ENCODE measurements at regions not wholly inside any gene's neighbourhood (a gene's known extent, or its start where the extent isn't known, plus 50 kb on each side); places are given as distances from the start of the nearest gene placed in this dataset.
"Not testable (repeated sequence)": the region's sequence is repeated elsewhere in the genome, so short reads cannot be mapped to it uniquely, and the experiment has no call there.

- Histone ChIP-seq H3K4me3 (ENCODE audit: low read length) (no peak overlapping the region), H3K27me3 (ENCODE audit: insufficient read depth, low read length) (no peaks in the 10 kb centered on the region), H3K9me3 (ENCODE audit: low read depth, low read length) (no peaks in the 10 kb centered on the region), H3K4me1 (ENCODE audit: insufficient read depth, low read length) (no peaks in the 10 kb centered on the region)
These were observed 183.2 kb upstream of the PTPRZ1 start for GRCh38 chr7:121689749-121690148.

DNA sequence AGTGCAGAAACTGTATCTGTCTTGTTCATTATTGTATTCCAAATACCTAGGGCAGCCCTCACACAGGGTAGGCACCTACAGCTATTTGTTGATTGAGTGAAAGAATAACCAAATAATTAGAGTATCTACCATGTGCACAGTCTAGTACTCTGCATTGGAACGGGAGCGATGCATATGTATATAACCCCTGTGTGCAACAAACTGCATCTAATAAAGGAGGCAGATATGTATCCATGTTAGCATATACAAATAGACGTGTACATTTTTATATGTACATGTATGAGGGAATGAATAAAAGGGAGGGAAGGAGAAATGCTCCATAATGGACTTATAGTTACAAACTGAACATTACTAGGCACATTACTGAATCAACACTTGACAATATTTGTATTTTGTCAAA, 191.3 kb upstream of the PTPRZ1 start:
- Histone ChIP-seq H3K4me1 (ENCODE audit: insufficient read depth, low read length) (no peaks in the 10 kb centered on the region), H3K9me3 (ENCODE audit: low read depth, low read length) (no peaks in the 10 kb centered on the region), H3K27me3 (ENCODE audit: insufficient read depth, low read length) (no peaks in the 10 kb centered on the region), H3K4me3 (ENCODE audit: low read length) (no peak overlapping the region)

DNA sequence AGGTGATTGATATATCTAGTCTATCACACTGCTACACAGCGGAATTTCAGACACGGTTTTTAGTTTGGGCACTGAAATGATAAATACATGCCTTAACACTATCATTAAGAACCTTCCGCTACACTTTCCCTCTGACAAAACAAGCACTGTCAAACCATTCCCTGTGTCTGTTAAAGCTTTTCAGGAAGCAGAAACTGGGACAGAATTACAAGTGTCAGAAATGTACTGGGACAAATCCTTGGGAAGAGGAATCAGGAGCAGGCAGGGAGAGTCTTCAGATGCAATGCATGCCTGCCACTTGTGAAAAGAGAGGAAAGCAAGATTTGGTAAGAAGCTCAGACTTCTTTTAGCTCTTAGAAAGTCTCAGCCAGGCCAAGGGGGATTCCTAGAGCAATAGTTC, 196.8 kb upstream of the PTPRZ1 start:
- H3K9me3 ChIP-seq (ENCODE audit: low read depth, low read length): no peaks in the 10 kb centered on the region
- no peaks in the 10 kb centered on the region for H3K27me3 ChIP-seq (ENCODE audit: insufficient read depth, low read length)
- H3K4me3 ChIP-seq (ENCODE audit: low read length): no peak overlapping the region
- no peaks in the 10 kb centered on the region for H3K4me1 ChIP-seq (ENCODE audit: insufficient read depth, low read length)

DNA sequence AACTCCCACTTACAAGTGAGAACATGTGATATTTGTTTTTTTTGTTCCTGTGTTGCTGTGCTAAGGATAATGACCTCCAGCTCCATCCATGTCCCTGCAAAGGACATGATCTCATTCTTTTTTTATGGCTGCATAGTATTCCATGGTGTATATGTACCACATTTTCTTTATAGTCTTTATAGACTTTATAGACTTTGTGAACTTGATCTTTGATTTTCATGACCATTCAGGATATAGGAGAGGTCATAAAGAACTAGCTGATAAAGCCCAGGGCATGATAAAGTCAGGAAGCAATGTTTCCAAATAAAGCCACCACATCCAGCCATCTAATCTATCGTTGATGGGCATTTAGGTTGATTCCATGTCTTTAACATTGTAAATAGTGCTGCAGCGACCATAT, 198.5 kb upstream of the PTPRZ1 start:
- H3K9me3 ChIP-seq (ENCODE audit: low read depth, low read length); H3K4me1 ChIP-seq (ENCODE audit: insufficient read depth, low read length); H3K4me3 ChIP-seq (ENCODE audit: low read length); H3K27me3 ChIP-seq (ENCODE audit: insufficient read depth, low read length): not testable (repeated sequence)

GRCh38 chr7:121669144-121669543, 203.8 kb upstream of the PTPRZ1 start:
- Histone ChIP-seq H3K27me3 (ENCODE audit: insufficient read depth, low read length) (no peaks in the 10 kb centered on the region), H3K4me3 (ENCODE audit: low read length) (no peak overlapping the region), H3K9me3 (ENCODE audit: low read depth, low read length) (no peaks in the 10 kb centered on the region), H3K4me1 (ENCODE audit: insufficient read depth, low read length) (no peaks in the 10 kb centered on the region)

DNA sequence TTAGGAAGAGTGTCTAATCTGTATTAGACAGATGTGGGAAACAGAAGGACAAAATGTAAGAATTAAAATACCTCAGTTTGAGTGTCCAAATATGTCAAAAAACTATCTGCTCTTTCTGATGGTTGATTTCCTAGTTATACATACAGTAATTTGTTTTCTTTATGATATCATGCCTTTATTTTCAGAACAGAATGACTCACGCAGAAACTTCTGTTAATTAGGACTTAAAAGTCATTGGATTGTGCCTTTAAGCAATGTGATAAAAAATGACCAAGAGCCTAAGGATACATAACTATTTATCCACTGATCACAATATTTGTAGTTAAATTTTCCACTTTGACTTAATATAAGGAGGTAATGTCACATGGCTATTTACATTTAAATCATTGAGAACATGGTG, 206.7 kb upstream of the PTPRZ1 start:
- Histone ChIP-seq H3K9me3 (ENCODE audit: low read depth, low read length) (no peaks in the 10 kb centered on the region), H3K4me3 (ENCODE audit: low read length) (no peak overlapping the region), H3K4me1 (ENCODE audit: insufficient read depth, low read length) (no peaks in the 10 kb centered on the region), H3K27me3 (ENCODE audit: insufficient read depth, low read length) (no peaks in the 10 kb centered on the region)

DNA sequence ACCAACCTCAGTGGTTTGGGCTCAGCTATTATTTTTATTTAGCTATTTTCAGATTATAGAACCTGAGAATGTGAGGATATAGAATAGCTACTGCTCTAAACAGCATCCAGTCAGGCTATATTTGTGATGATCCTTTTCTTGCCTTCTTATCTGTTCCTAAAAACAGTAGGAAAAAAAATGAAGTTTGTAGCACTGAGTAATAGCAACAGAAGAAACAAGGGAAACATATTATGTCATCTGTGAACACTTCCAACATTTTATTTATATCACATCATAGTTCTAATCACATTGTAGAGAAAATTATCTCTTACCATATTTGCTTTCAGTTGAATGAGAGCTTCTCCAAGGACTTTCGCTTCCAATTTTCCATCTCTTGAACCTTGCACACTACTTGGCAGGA, 229.6 kb upstream of the PTPRZ1 start:
- Histone ChIP-seq H3K4me1 (ENCODE audit: insufficient read depth, low read length) (no peaks in the 10 kb centered on the region), H3K9me3 (ENCODE audit: low read depth, low read length) (no peaks in the 10 kb centered on the region), H3K27me3 (ENCODE audit: insufficient read depth, low read length) (no peaks in the 10 kb centered on the region), H3K4me3 (ENCODE audit: low read length) (no peak overlapping the region)

DNA sequence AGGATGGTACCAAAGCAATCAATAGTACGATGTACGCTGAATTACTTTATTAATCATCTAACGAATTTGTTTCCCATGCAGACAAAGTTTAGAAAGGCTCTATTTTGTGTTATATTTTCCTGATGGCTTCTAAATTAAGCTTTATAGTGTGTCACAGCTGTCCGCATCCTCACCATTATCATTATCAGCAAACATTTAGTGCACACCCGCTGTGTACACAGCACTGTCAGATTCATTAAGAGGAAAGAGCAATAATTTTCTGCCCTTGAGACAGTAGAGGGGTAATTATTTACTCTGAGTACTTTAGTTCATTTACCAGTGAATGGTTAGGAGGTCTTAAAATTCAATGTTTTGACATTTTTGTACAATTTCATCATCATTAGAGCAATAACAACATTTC, 233.3 kb upstream of the PTPRZ1 start:
- Histone ChIP-seq H3K9me3 (ENCODE audit: low read depth, low read length) (no peaks in the 10 kb centered on the region), H3K4me3 (ENCODE audit: low read length) (no peak overlapping the region), H3K27me3 (ENCODE audit: insufficient read depth, low read length) (no peaks in the 10 kb centered on the region), H3K4me1 (ENCODE audit: insufficient read depth, low read length) (no peaks in the 10 kb centered on the region)

- Histone ChIP-seq H3K27me3 (ENCODE audit: insufficient read depth, low read length) (no peaks in the 10 kb centered on the region), H3K4me1 (ENCODE audit: insufficient read depth, low read length) (no peaks in the 10 kb centered on the region), H3K4me3 (ENCODE audit: low read length) (no peak overlapping the region), H3K9me3 (ENCODE audit: low read depth, low read length) (no peaks in the 10 kb centered on the region)
These were observed 234.7 kb upstream of the PTPRZ1 start for GRCh38 chr7:121638286-121638685.

DNA sequence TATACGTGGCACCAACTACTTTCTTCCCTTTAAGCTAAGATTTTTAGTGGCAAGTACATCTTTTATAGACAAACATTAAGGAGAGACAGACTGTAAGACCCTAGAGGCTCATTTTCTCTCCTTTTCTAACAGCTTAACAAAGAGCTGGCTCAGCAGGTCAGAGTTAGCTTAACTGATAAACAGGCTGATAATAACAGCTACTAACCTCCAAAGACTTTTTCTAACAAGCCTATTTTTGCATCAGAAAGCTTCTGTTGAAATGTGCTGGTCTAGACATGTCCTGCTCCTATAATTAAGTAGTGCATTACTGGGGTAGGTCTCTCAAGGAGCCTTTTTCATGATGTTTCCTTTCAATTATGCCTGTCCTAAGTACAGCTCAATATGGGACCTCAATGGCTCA, 238.2 kb upstream of the FAM3C start:
- Histone ChIP-seq H3K9me3 (ENCODE audit: low read depth, low read length) (no peaks in the 10 kb centered on the region), H3K27me3 (ENCODE audit: insufficient read depth, low read length) (no peaks in the 10 kb centered on the region), H3K4me3 (ENCODE audit: low read length) (no peak overlapping the region), H3K4me1 (ENCODE audit: insufficient read depth, low read length) (no peaks in the 10 kb centered on the region)

GRCh38 chr7:121633186-121633585, 237.1 kb upstream of the FAM3C start:
- H3K4me1 ChIP-seq (ENCODE audit: insufficient read depth, low read length): no peaks in the 10 kb centered on the region
- no peak overlapping the region for H3K4me3 ChIP-seq (ENCODE audit: low read length)
- H3K27me3 ChIP-seq (ENCODE audit: insufficient read depth, low read length): no peaks in the 10 kb centered on the region
- H3K9me3 ChIP-seq (ENCODE audit: low read depth, low read length): no peaks in the 10 kb centered on the region

- no peaks in the 10 kb centered on the region for H3K27me3 ChIP-seq (ENCODE audit: insufficient read depth, low read length)
- H3K9me3 ChIP-seq (ENCODE audit: low read depth, low read length): no peaks in the 10 kb centered on the region
- no peaks in the 10 kb centered on the region for H3K4me1 ChIP-seq (ENCODE audit: insufficient read depth, low read length)
- no peak overlapping the region for H3K4me3 ChIP-seq (ENCODE audit: low read length)
These were observed 228.8 kb upstream of the FAM3C start for GRCh38 chr7:121624958-121625357.

DNA sequence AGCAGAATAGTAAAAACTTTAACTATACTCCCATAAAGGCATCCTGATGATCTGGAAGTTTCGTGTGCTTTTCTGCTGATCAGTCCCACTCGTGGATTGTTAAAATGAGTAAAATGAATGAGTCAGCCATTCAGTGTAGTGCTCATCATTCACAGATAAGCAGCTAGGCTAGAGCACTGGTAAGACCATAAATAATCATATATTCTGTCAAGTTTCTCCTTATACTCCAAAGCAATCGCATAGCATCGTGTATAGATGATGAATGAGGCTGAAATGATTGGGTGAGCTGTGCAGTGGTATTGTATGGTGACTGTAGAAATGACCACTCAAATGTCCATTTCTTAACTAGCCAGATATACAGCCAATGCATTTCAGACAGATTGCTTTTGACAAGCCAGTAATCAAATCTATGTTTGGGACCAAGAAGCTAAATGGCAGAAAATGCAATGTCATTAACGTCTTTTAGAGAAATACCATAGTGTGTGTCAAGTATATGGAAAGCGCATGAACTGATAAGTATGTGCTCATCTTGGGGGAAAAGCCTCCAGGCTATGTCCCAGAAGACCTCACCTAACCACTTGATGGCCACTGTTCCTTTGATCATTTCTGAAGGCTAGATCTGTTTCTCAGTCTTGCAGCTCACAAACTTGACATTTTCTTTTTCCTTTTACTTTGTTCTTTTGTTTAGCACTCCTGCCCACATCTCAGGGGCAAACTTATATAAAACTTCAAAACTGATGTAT, 227.2 kb upstream of the FAM3C start:
- Histone ChIP-seq H3K9me3 (ENCODE audit: low read depth, low read length) (no peaks in the 10 kb centered on the region), H3K4me3 (ENCODE audit: low read length) (no peak overlapping the region), H3K27me3 (ENCODE audit: insufficient read depth, low read length) (no peaks in the 10 kb centered on the region), H3K4me1 (ENCODE audit: insufficient read depth, low read length) (no peaks in the 10 kb centered on the region)

DNA sequence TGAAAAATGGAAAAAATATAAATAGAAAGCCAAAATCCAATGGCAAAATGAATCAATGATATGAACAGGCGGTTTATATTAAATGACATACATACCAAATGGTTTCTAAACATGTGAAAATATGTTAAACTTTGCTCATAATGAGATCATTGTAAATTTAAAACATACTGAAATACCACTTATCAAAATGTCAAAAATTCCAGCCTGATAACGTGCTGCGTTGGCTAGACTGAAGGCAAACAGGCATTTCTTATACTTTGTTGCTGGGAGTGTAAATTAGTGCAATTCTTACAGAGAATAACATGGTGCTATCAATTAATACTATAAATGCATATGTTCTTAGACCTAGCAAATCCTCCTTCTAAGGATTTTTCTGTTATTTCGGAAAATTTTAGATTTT, 225.8 kb upstream of the FAM3C start:
- Histone ChIP-seq H3K9me3 (ENCODE audit: low read depth, low read length) (no peaks in the 10 kb centered on the region), H3K27me3 (ENCODE audit: insufficient read depth, low read length) (no peaks in the 10 kb centered on the region), H3K4me1 (ENCODE audit: insufficient read depth, low read length) (no peaks in the 10 kb centered on the region), H3K4me3 (ENCODE audit: low read length) (no peak overlapping the region)

DNA sequence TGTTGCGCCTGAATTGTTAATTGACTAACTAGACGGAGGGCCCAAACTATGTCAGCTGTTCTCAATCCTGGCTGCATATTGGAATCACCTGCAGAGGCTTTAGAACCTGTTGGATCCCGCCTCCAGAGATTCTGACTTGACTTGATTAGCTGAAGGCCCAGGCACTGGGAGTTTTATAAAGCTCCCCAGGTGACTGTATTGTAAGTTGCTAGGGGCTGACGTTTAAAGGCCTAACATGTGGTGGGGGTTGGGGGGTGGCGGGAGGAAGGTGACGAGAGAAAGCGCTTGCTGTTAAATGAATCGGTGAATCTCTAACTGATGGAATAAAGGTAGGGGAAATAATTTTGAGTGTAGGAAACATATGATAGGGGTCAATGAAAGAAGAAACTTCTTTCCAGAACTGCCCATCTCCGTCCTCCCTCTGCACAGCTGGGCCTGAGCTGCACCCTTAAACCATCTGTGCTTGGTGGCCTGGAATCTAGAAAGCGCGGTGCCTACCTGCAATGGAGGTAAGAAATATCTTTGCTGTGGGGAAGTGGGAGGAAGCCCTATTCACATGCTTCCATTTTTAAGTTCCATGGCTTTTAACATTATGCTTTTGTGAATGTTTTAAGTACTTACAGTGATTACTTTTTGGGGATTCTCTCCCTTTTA, 225.0 kb upstream of the FAM3C start:
- Histone ChIP-seq H3K4me3 (ENCODE audit: low read length) (no peak overlapping the region), H3K4me1 (ENCODE audit: insufficient read depth, low read length) (no peaks in the 10 kb centered on the region), H3K9me3 (ENCODE audit: low read depth, low read length) (no peaks in the 10 kb centered on the region), H3K27me3 (ENCODE audit: insufficient read depth, low read length) (no peaks in the 10 kb centered on the region)

GRCh38 chr7:121620206-121620605, 224.1 kb upstream of the FAM3C start:
- Histone ChIP-seq H3K4me3 (ENCODE audit: low read length) (no peak overlapping the region), H3K4me1 (ENCODE audit: insufficient read depth, low read length) (no peaks in the 10 kb centered on the region), H3K27me3 (ENCODE audit: insufficient read depth, low read length) (no peaks in the 10 kb centered on the region), H3K9me3 (ENCODE audit: low read depth, low read length) (no peaks in the 10 kb centered on the region)

Data from mononuclear cell (primary cell).